Vagina (tissue), 2 donors: ENCODE measurements at regions not wholly inside any gene's neighbourhood (a gene's known extent, or its start where the extent isn't known, plus 50 kb on each side); places are given as distances from the start of the nearest gene placed in this dataset.

Experiments used
- DNase-seq, 2 donors: peaks; one replicate each; pipeline ENCODE4 v3.0.0-alpha.2; 2017; ENCODE audit errors: extremely low spot score in 2 of 2
- H3K27ac ChIP-seq: fragments of 200-600 bp; sonication (generic); one replicate; pipeline ENCODE4 v1.5.1; 2019
- H3K27me3 ChIP-seq: fragments of 200-600 bp; sonication (generic); one replicate; pipeline ENCODE4 v1.5.1; 2019
- H3K36me3 ChIP-seq, 2 donors: fragments of 200-600 bp; sonication (generic); one replicate each; pipeline ENCODE4 v1.5.1; 2017 to 2019
- H3K4me1 ChIP-seq: fragments of 200-600 bp; sonication (generic); one replicate; pipeline ENCODE4 v1.5.1; 2019
- H3K4me3 ChIP-seq, 2 donors: fragments of 200-600 bp; sonication (generic); 1 replicate in 1 of 2; 2 replicates in 1 of 2; pipeline ENCODE4 v1.5.1; 2016 to 2019
- H3K9me3 ChIP-seq: fragments of 200-600 bp; sonication (generic); one replicate; pipeline ENCODE4 v1.5.1; 2019
- POLR2A ChIP-seq, 2 donors: fragments of 450-650 bp; IDR thresholded peaks; one replicate each; pipeline ENCODE4 v1.6.1; 2017; ENCODE audit warnings: antibody characterized with exemption in 2 of 2, mild to moderate bottlenecking in 2 of 2, moderate library complexity in 2 of 2
- POLR2AphosphoS5 ChIP-seq, 2 donors: sonication (generic); formaldehyde crosslinking; IDR thresholded peaks; one replicate each; pipeline ENCODE4 v1.9.0; 2017; ENCODE audit warnings: antibody characterized with exemption in 2 of 2, mild to moderate bottlenecking in 2 of 2, low read depth in 1 of 2; ENCODE audit not compliant: insufficient read depth in 1 of 2
- intact Hi-C: fragments of 100-400 bp; cut with DNase I; formaldehyde crosslinking; loops from one replicate; pipeline ENCODE4 v1.15.1; 2023
- TF ChIP-seq, protein P1 (sequence below), 3 experiments: fragments of 450-650 bp in 2 of 3; fragments of 200-600 bp in 1 of 3; sonication (generic) in 1 of 3; IDR thresholded peaks; one replicate each; pipeline ENCODE4 v1.5.1; 2017 to 2019; ENCODE audit warnings: antibody characterized with exemption in 3 of 3, mild to moderate bottlenecking in 2 of 3, moderate library complexity in 2 of 3

DNA sequence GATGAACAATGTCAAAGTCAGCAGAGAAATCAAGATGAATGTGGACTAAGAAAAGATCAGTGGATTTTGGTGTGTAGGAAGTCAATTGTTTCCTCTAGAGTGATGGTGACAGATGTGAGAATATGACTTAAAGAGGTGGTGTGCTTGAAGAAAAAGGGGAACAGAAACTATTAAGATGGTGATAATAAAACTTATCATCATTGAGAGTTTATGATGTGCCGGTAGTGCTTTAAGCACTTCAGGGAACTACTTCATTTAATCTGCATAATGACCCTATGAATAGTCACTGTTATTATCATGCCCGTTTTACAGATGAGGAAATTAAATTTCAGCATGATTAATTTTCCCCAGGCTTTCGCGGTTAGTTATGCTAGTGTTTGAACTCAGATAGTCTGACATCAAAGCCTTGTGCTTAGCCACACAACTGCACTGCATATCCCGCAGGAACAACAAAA lies 246.9 kb upstream of the LRRC7 start:
- no peak overlapping the region for H3K4me3 ChIP-seq
- H3K27ac ChIP-seq = no peak overlapping the region
- TF ChIP-seq POLR2A (IDR thresholded peaks at IDR 0.05) = no peak
- TF ChIP-seq POLR2AphosphoS5 (IDR thresholded peaks at IDR 0.05; ENCODE audit: insufficient read depth in 1 of 2, low read depth in 1 of 2) = no peak
- TF ChIP-seq, protein P1, sequence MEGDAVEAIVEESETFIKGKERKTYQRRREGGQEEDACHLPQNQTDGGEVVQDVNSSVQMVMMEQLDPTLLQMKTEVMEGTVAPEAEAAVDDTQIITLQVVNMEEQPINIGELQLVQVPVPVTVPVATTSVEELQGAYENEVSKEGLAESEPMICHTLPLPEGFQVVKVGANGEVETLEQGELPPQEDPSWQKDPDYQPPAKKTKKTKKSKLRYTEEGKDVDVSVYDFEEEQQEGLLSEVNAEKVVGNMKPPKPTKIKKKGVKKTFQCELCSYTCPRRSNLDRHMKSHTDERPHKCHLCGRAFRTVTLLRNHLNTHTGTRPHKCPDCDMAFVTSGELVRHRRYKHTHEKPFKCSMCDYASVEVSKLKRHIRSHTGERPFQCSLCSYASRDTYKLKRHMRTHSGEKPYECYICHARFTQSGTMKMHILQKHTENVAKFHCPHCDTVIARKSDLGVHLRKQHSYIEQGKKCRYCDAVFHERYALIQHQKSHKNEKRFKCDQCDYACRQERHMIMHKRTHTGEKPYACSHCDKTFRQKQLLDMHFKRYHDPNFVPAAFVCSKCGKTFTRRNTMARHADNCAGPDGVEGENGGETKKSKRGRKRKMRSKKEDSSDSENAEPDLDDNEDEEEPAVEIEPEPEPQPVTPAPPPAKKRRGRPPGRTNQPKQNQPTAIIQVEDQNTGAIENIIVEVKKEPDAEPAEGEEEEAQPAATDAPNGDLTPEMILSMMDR (IDR thresholded peaks at IDR 0.05) = no peak
- DNase-seq = no peak
- H3K9me3 ChIP-seq = no peaks in the 10 kb centered on the region
- intact Hi-C loops = no loop called here
- H3K27me3 ChIP-seq = no peaks in the 10 kb centered on the region
- no peaks in the 10 kb centered on the region for H3K36me3 ChIP-seq
- H3K4me1 ChIP-seq = no peaks in the 10 kb centered on the region

DNA sequence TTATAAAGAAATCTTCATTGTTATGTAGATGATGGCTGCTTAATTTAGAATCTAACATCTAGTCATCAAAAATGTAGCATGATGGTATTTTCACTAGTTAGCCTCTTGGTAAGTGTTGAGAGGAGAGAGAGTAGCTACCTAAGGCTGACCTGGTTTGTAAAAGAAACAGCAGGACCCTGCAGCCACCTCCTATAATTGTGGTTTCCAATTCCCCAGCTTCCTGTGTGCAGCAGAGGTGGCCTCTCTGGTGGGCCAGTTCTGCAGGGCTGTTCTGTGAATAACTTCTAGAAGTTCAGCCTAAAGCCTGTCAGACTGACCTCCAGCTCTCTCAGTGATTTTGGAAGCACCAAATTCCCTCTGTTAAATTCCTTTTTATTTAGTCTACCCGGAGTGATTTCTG lies 246.4 kb upstream of the LRRC7 start:
- intact Hi-C loops = no loop called here
- no peak for DNase-seq
- H3K27ac ChIP-seq = no peak overlapping the region

DNA sequence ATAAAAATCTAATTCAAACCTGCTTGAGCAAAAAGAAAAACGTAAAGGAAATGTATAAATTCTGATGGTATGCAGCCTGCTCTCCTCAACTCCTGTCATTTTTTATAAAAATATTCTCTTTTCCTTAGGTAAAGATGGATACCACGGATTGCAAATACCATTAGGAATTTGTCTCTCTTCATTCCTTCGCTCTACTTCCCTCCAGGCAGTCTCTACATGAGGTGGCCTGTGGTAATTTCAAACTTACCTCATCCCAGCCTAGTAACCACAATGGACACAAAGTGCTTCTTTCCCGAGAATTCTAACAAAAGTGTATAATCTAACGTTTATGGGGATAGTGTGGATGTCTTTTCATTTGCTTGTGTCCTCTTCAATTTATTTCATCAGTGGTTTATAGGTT lies 239.5 kb upstream of the LRRC7 start:
- no peak overlapping the region for H3K4me3 ChIP-seq
- no peaks in the 10 kb centered on the region for H3K9me3 ChIP-seq
- no peaks in the 10 kb centered on the region for H3K4me1 ChIP-seq
- no peak overlapping the region for H3K27ac ChIP-seq
- no peak for DNase-seq
- intact Hi-C loops = no loop called here
- TF ChIP-seq, protein P1 (IDR thresholded peaks at IDR 0.05) = no peak
- no peak for TF ChIP-seq POLR2AphosphoS5 (IDR thresholded peaks at IDR 0.05; ENCODE audit: insufficient read depth in 1 of 2, low read depth in 1 of 2)
- TF ChIP-seq POLR2A (IDR thresholded peaks at IDR 0.05) = no peak
- no peaks in the 10 kb centered on the region for H3K36me3 ChIP-seq
- no peaks in the 10 kb centered on the region for H3K27me3 ChIP-seq

More for the DNA sequence above, 246.4 kb upstream of the LRRC7 start:
- TF ChIP-seq, protein P1 (IDR thresholded peaks at IDR 0.05) = no peak
- TF ChIP-seq POLR2A (IDR thresholded peaks at IDR 0.05) (no peak), POLR2AphosphoS5 (IDR thresholded peaks at IDR 0.05; ENCODE audit: insufficient read depth in 1 of 2, low read depth in 1 of 2) (no peak)
- Histone ChIP-seq H3K4me1 (no peaks in the 10 kb centered on the region), H3K4me3 (no peak overlapping the region), H3K9me3 (no peaks in the 10 kb centered on the region), H3K27me3 (no peaks in the 10 kb centered on the region), H3K36me3 (no peaks in the 10 kb centered on the region)

DNA sequence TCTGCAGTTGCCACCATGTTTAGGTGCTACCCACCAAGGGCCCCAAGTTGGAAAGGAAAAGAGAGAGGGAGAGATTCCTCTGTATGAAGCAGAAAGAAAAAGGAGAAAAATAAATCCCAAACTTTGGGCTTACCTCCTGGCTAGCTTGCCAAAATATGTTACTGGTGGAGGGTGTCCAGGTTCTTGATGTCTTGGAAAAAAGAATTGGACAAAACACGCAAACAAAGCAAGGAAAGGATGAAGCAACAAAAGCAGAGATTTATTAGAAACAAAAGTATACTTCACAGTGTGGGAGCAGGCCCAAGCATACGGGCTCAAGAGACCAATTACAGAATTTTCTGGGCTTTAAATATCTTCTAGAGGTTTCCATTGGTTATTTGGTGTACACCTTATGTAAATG lies 204.5 kb upstream of the LRRC7 start:
- Histone ChIP-seq H3K4me1 (no peaks in the 10 kb centered on the region), H3K27me3 (no peaks in the 10 kb centered on the region), H3K27ac (no peak overlapping the region), H3K4me3 (no peak overlapping the region), H3K36me3 (no peaks in the 10 kb centered on the region), H3K9me3 (no peaks in the 10 kb centered on the region)
- intact Hi-C loops = no loop called here
- no peak for DNase-seq
- no peak for TF ChIP-seq POLR2AphosphoS5 (IDR thresholded peaks at IDR 0.05; ENCODE audit: insufficient read depth in 1 of 2, low read depth in 1 of 2)
- TF ChIP-seq, protein P1 (IDR thresholded peaks at IDR 0.05) = no peak
- no peak for TF ChIP-seq POLR2A (IDR thresholded peaks at IDR 0.05)

DNA sequence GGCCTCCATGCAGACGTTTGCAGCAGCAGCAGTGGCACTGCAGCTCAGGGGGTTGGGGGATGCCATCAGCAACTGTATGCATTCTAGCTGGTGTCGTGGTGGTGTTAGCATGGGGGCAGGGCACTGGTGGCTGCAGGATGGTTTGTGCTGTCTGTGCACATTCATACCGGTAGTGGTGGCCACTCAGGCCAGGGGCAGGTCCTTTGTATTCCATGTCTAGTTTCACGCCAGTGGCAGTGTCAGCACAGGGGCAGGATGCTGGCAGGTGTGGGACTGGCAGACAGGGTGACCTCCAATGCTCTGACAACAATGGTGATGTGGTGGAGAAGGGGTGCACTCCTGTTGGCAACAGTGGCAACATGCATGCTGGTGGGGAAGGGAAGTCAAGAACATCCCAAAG lies 194.2 kb upstream of the LRRC7 start:
- no peak overlapping the region for H3K27ac ChIP-seq
- no peaks in the 10 kb centered on the region for H3K4me1 ChIP-seq
- no peak overlapping the region for H3K4me3 ChIP-seq
- intact Hi-C loops = no loop called here
- H3K27me3 ChIP-seq = no peaks in the 10 kb centered on the region
- H3K36me3 ChIP-seq = no peaks in the 10 kb centered on the region
- TF ChIP-seq POLR2AphosphoS5 (IDR thresholded peaks at IDR 0.05; ENCODE audit: insufficient read depth in 1 of 2, low read depth in 1 of 2) = no peak
- TF ChIP-seq POLR2A (IDR thresholded peaks at IDR 0.05) = no peak
- TF ChIP-seq, protein P1 (IDR thresholded peaks at IDR 0.05) = no peak
- H3K9me3 ChIP-seq = no peaks in the 10 kb centered on the region
- DNase-seq = no peak
